NOMO-1 treated with dmso at 0.1 percent for 144 hours (cell line): ENCODE measurements at regions not wholly inside any gene's neighbourhood (a gene's known extent, or its start where the extent isn't known, plus 50 kb on each side); places are given as distances from the start of the nearest gene placed in this dataset.

Experiments used
- DNase-seq: peaks from one replicate; lab custom pipeline; 2025; ENCODE audit not compliant: unreplicated experiment; lab: John Stamatoyannopoulos, UW

- DNase-seq: peak; percentile 71
These were observed 51.8 kb upstream of the TARDBP start for GRCh38 chr1:10960411-10961299.

- DNase-seq: no peak
These were observed 51.1 kb upstream of the TARDBP start for GRCh38 chr1:10961300-10961833.

GRCh38 chr1:10962483-10962882, 50.0 kb upstream of the TARDBP start:
- DNase-seq: no peak
